GM12865 (cell line): ENCODE measurements at regions not wholly inside any gene's neighbourhood (a gene's known extent, or its start where the extent isn't known, plus 50 kb on each side); places are given as distances from the start of the nearest gene placed in this dataset.

Experiments used
- DNase-seq: peaks from one replicate; pipeline ENCODE4 v3.0.0; 2010; ENCODE audit warnings: low read depth
- H3K4me3 ChIP-seq: 2 replicates; pipeline ENCODE4 v1.5.1; 2011; ENCODE audit warnings: mild to moderate bottlenecking, low read depth, low read length, control low read depth
- CTCF ChIP-seq: IDR thresholded peaks from 2 replicates; pipeline ENCODE4 v1.5.1; 2011; ENCODE audit warnings: low read length, control low read depth, low read depth, inconsistent platforms; ENCODE audit not compliant: insufficient read depth; ENCODE audit errors: missing control alignments

GRCh38 chr11:32280339-32280738, 155.0 kb downstream of the WT1 start:
- no peak overlapping the region for H3K4me3 ChIP-seq
- DNase-seq = peak; percentile 13
- no peak for TF ChIP-seq CTCF

- no peak overlapping the region for H3K4me3 ChIP-seq
- DNase-seq = no peak
- no peak for TF ChIP-seq CTCF
Observed at GRCh38 chr11:32288276-32288675, 147.1 kb downstream of the WT1 start.

GRCh38 chr11:32289701-32290100, 145.6 kb downstream of the WT1 start:
- H3K4me3 ChIP-seq = no peak overlapping the region
- no peak for TF ChIP-seq CTCF
- no peak for DNase-seq

- DNase-seq = no peak
- TF ChIP-seq CTCF = no peak
- H3K4me3 ChIP-seq = no peak overlapping the region
Observed at GRCh38 chr11:32290783-32291182, 144.6 kb downstream of the WT1 start.

GRCh38 chr11:32297611-32298011, 137.7 kb downstream of the WT1 start:
- DNase-seq = peak; percentile 40
- peak; percentile 8 for TF ChIP-seq CTCF
- no peak overlapping the region for H3K4me3 ChIP-seq

GRCh38 chr11:32302826-32303225, 132.5 kb downstream of the WT1 start:
- H3K4me3 ChIP-seq = no peak overlapping the region
- DNase-seq = no peak
- no peak for TF ChIP-seq CTCF

- TF ChIP-seq CTCF = no peak
- DNase-seq = no peak
- H3K4me3 ChIP-seq = no peak overlapping the region
Observed at GRCh38 chr11:32304521-32304920, 130.8 kb downstream of the WT1 start.
